GM21529 (cell line): ENCODE measurements at regions not wholly inside any gene's neighbourhood (a gene's known extent, or its start where the extent isn't known, plus 50 kb on each side); places are given as distances from the start of the nearest gene placed in this dataset.

Experiments
- ATAC-seq: cut with Tn5 transposase; IDR thresholded peaks from one replicate; pipeline ENCODE4 v1.9.1; 2021; ENCODE audit not compliant: unreplicated experiment

GRCh38 chr1:229046251-229046853 lies 224.6 kb upstream of the RAB4A start:
- ATAC-seq = no peak

- ATAC-seq = no peak
Observed at GRCh38 chr1:229047161-229047839, 223.6 kb upstream of the RAB4A start.

- ATAC-seq = no peak
Observed at GRCh38 chr1:229047840-229048620, 222.9 kb upstream of the RAB4A start.

- no peak for ATAC-seq
Observed at GRCh38 chr1:229048896-229049295, 222.0 kb upstream of the RAB4A start.

GRCh38 chr1:229056046-229056445 lies 214.9 kb upstream of the RAB4A start:
- ATAC-seq = no peak

- no peak for ATAC-seq
Observed at GRCh38 chr1:229058111-229058561, 212.8 kb upstream of the RAB4A start.

GRCh38 chr1:229058729-229059128 lies 212.2 kb upstream of the RAB4A start:
- ATAC-seq = no peak

- no peak for ATAC-seq
Observed at GRCh38 chr1:229059671-229060539, 211.0 kb upstream of the RAB4A start.

GRCh38 chr1:229062135-229062534 lies 208.8 kb upstream of the RAB4A start:
- ATAC-seq = no peak

- no peak for ATAC-seq
Observed at GRCh38 chr1:229063154-229063773, 207.6 kb upstream of the RAB4A start.

- no peak for ATAC-seq
Observed at GRCh38 chr1:229064320-229065168, 206.4 kb upstream of the RAB4A start.

- no peak for ATAC-seq
Observed at GRCh38 chr1:229065613-229066012, 205.3 kb upstream of the RAB4A start.

GRCh38 chr1:229066591-229066990 lies 204.3 kb upstream of the RAB4A start:
- ATAC-seq = no peak

- no peak for ATAC-seq
Observed at GRCh38 chr1:229067546-229067945, 203.4 kb upstream of the RAB4A start.

GRCh38 chr1:229068270-229068987 lies 202.5 kb upstream of the RAB4A start:
- ATAC-seq = no peak

GRCh38 chr1:229069176-229069575 lies 201.7 kb upstream of the RAB4A start:
- no peak for ATAC-seq

GRCh38 chr1:229070168-229070567 lies 200.7 kb upstream of the RAB4A start:
- no peak for ATAC-seq

- ATAC-seq = no peak
Observed at GRCh38 chr1:229073251-229073650, 197.7 kb upstream of the RAB4A start.

GRCh38 chr1:229075217-229075616 lies 195.7 kb upstream of the RAB4A start:
- no peak for ATAC-seq
